Uterus (tissue), 2 donors: ENCODE measurements at regions not wholly inside any gene's neighbourhood (a gene's known extent, or its start where the extent isn't known, plus 50 kb on each side); places are given as distances from the start of the nearest gene placed in this dataset.

Source experiments
- CTCF ChIP-seq, 4 experiments: fragments of 200-600 bp in 2 of 4; fragments of 450-650 bp in 2 of 4; sonication (generic) in 2 of 4; IDR thresholded peaks; one replicate each; pipeline ENCODE4 v1.5.1; 2016 to 2019; ENCODE audit warnings: antibody characterized with exemption in 4 of 4, mild to moderate bottlenecking in 2 of 4, moderate library complexity in 1 of 4
- POLR2A ChIP-seq, 2 donors: fragments of 450-650 bp; IDR thresholded peaks; one replicate each; pipeline ENCODE4 v1.6.1; 2016; ENCODE audit warnings: antibody characterized with exemption in 2 of 2, mild to moderate bottlenecking in 1 of 2, moderate library complexity in 1 of 2

- TF ChIP-seq CTCF (IDR thresholded peaks at IDR 0.05) (no peak), POLR2A (IDR thresholded peaks at IDR 0.05) (no peak)
These were observed 338.9 kb upstream of the ACO1 start for GRCh38 chr9:32045513-32045912.
